ENCODE measurements at regions not wholly inside any gene's neighbourhood (a gene's known extent, or its start where the extent isn't known, plus 50 kb on each side); places are given as distances from the start of the nearest gene placed in this dataset.
"Not testable (repeated sequence)": the region's sequence is repeated elsewhere in the genome, so short reads cannot be mapped to it uniquely, and the experiment has no call there.

DNA sequence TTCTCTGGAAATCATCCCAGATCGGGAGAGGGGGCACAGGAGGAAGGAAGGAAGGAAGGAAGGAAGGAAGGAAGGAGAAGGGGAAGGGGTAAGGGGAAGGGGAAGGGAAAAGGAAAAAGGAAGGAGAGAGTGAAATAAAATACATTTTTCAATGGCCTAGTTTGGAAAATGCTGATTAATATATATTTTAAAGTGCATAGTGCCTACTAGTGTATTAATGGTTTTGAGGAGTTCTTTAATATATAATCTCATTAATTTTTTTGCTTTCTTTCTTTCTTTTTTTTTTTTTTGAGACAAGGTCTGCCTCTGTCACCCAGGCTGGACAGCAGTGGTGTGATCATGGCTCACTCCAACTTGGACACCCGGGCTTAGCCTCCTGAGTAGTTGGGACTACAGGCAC is 107.8 kb upstream of the FOLH1 start:
- H3K4me1 ChIP-seq (replicated peaks): no peaks in the 10 kb centered on the region
- H3K36me3 ChIP-seq: no peaks in the 10 kb centered on the region
- no peaks in the 10 kb centered on the region for H3K9me3 ChIP-seq
- no peaks in the 10 kb centered on the region for H3K27me3 ChIP-seq (replicated peaks; ENCODE audit: insufficient read depth)
- TF ChIP-seq, protein P1, sequence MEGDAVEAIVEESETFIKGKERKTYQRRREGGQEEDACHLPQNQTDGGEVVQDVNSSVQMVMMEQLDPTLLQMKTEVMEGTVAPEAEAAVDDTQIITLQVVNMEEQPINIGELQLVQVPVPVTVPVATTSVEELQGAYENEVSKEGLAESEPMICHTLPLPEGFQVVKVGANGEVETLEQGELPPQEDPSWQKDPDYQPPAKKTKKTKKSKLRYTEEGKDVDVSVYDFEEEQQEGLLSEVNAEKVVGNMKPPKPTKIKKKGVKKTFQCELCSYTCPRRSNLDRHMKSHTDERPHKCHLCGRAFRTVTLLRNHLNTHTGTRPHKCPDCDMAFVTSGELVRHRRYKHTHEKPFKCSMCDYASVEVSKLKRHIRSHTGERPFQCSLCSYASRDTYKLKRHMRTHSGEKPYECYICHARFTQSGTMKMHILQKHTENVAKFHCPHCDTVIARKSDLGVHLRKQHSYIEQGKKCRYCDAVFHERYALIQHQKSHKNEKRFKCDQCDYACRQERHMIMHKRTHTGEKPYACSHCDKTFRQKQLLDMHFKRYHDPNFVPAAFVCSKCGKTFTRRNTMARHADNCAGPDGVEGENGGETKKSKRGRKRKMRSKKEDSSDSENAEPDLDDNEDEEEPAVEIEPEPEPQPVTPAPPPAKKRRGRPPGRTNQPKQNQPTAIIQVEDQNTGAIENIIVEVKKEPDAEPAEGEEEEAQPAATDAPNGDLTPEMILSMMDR (IDR thresholded peaks at IDR 0.05): no peak
- TF ChIP-seq POLR2AphosphoS5 (IDR thresholded peaks at IDR 0.05) (no peak), POLR2A (IDR thresholded peaks at IDR 0.05) (no peak)
- DNase-seq (ENCODE audit: low spot score): no peak
- 89% methylated on average over 2 of the region's 2 CpGs for WGBS
- H3K27ac ChIP-seq: no peak overlapping the region
- intact Hi-C loops (cut with DNase I): no loop called here
- no peak overlapping the region for H3K4me3 ChIP-seq

DNA sequence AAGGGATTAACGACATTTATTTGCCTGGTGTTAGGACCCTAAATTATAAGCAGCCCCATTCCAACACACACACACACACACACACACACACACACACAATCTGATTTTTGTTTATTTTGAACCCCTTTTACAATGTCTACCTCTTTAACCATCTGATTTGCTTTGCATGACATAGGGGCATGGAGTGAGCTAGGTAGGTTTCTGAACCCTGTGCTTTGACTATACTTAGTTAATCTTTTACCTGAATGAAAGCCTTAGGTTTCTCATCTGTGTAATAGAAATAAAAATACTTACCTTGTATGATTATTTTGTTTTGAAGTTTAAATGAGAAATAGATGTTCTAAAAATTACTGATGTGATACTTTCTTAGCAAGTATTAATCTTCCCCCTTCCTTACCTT is 94.7 kb upstream of the FOLH1 start:
- Histone ChIP-seq H3K27ac (no peak overlapping the region), H3K9me3 (no peaks in the 10 kb centered on the region), H3K4me1 (replicated peaks) (no peaks in the 10 kb centered on the region), H3K4me3 (no peak overlapping the region), H3K36me3 (no peaks in the 10 kb centered on the region), H3K27me3 (replicated peaks; ENCODE audit: insufficient read depth) (no peaks in the 10 kb centered on the region)
- DNase-seq (ENCODE audit: low spot score): no peak
- WGBS: 70% methylated on average over 1 of the region's 1 CpG
- no peak for TF ChIP-seq POLR2A (IDR thresholded peaks at IDR 0.05)
- TF ChIP-seq, protein P1 (IDR thresholded peaks at IDR 0.05): no peak
- no peak for TF ChIP-seq POLR2AphosphoS5 (IDR thresholded peaks at IDR 0.05)
- intact Hi-C loops (cut with DNase I): no loop called here

DNA sequence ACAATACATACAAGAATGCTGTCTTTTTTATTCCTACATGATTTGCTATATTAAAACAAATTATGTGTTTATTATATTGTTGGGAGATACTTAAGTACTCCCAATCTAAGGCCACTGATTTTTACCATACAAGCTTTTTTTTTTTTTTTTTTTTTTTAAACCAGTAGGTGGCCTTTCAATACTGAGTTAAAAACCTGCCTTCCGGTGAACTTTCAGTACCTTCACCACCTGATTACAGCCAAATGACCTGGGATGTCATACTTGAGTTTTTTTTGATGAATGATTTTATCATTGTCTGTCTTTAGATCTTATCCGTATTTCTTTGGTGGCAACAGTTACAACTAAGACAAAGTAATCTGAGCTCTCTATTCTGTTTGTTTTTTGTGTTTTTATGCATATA is 94.0 kb upstream of the FOLH1 start:
- Histone ChIP-seq H3K4me1 (replicated peaks) (no peaks in the 10 kb centered on the region), H3K27ac (no peak overlapping the region), H3K4me3 (no peak overlapping the region), H3K9me3 (no peaks in the 10 kb centered on the region), H3K27me3 (replicated peaks; ENCODE audit: insufficient read depth) (no peaks in the 10 kb centered on the region), H3K36me3 (no peaks in the 10 kb centered on the region)
- no peak for DNase-seq (ENCODE audit: low spot score)
- WGBS: 56% methylated on average over 2 of the region's 2 CpGs
- intact Hi-C loops (cut with DNase I): no loop called here
- TF ChIP-seq POLR2AphosphoS5 (IDR thresholded peaks at IDR 0.05) (no peak), POLR2A (IDR thresholded peaks at IDR 0.05) (no peak)
- TF ChIP-seq, protein P1 (IDR thresholded peaks at IDR 0.05): no peak

DNA sequence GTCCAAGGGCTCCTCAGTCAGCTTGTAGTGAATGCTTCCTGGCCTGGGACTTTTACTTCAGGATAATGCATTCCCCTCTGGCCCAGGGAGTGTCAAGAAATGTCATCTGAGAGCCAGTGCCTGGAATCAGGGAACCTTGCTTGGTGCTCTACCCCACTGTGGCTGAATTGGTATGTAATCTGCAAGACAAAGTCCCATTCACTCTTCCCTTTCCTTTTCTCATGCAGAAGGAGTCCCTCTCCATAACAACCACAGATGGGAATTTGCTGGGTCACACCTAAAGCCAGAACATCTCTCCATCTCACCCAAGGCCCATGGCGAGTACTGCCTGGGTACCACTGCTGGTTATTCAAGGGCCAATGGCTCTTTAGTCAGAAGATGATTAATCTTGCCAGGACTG is 89.6 kb upstream of the FOLH1 start:
- intact Hi-C loops (cut with DNase I): not testable (repeated sequence)

DNA sequence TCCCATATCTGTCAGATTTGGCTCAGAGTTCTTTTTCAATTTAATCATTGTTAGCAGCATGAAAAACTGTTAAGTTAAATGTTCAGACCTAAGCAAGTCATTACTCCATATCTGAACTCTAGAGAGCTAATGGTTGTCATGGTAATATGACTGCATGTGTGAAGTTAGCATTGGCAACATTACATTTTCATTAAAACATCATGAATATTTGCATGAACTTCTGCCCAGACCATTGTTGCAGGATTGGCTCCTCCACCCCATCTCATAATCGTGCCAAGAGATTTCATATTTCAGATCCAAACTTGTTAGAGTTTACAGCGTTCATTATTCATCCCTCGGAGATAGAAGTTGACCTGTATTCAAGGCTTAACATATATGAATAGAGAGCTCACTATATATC is 75.5 kb upstream of the FOLH1 start:
- H3K9me3 ChIP-seq; H3K27ac ChIP-seq; H3K27me3 ChIP-seq (replicated peaks; ENCODE audit: insufficient read depth); H3K4me3 ChIP-seq; H3K4me1 ChIP-seq (replicated peaks); DNase-seq (ENCODE audit: low spot score); H3K36me3 ChIP-seq; intact Hi-C loops (cut with DNase I): not testable (repeated sequence)
- 29% methylated on average over 3 of the region's 3 CpGs for WGBS

More for the DNA sequence above, 89.6 kb upstream of the FOLH1 start:
- not testable (repeated sequence) for H3K36me3 ChIP-seq; H3K9me3 ChIP-seq; DNase-seq (ENCODE audit: low spot score); H3K4me1 ChIP-seq (replicated peaks); H3K27ac ChIP-seq; H3K27me3 ChIP-seq (replicated peaks; ENCODE audit: insufficient read depth); H3K4me3 ChIP-seq
- WGBS: 86% methylated on average over 1 of the region's 1 CpG

DNA sequence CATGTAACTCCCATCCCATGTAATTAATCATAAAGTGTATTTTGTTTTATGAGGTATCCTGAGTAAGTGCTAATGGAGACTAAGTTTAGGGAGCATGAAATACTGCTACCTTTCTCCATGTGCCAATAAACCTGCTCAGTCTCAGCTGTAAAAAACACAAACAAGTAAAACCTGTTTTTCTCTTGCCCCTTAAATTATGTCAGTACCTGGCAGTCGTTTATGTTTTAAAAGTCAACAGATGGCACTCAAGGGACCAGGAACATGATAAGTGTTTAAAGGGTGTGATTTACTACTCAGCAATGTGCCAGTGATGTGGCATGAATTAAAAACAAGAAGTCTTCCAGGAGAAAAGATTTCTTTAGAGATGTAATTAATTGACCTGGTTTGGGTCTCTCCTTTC is 74.9 kb upstream of the FOLH1 start:
- WGBS: 3% methylated on average over 1 of the region's 1 CpG
- H3K4me1 ChIP-seq (replicated peaks); H3K36me3 ChIP-seq; H3K9me3 ChIP-seq; H3K27me3 ChIP-seq (replicated peaks; ENCODE audit: insufficient read depth); intact Hi-C loops (cut with DNase I); H3K4me3 ChIP-seq; H3K27ac ChIP-seq: not testable (repeated sequence)
- peak; percentile 46 for DNase-seq (ENCODE audit: low spot score)
- TF ChIP-seq POLR2AphosphoS5 (IDR thresholded peaks at IDR 0.05): peak; percentile 84

DNA sequence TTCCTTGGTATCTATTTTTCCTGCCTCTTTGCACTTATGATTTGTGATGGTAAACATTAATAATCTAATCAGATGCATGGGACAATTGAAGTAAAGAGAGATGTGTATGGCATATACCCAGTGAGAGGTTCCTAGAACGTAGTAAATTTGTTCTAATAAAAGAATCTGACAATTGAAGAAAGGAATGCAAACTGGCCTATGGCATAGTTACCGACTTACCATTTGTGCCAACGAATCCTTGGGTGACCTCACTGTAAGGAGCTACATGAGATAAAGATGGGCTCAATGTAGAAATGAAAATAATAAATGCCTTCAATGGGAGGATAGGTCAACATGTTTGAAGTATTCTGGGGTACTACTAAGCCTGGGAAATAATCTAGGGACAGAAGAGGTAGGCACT is 73.7 kb upstream of the FOLH1 start:
- H3K4me3 ChIP-seq; H3K9me3 ChIP-seq; DNase-seq (ENCODE audit: low spot score); H3K36me3 ChIP-seq; H3K4me1 ChIP-seq (replicated peaks); H3K27me3 ChIP-seq (replicated peaks; ENCODE audit: insufficient read depth); intact Hi-C loops (cut with DNase I); H3K27ac ChIP-seq: not testable (repeated sequence)
- 41% methylated on average over 3 of the region's 3 CpGs for WGBS

DNA sequence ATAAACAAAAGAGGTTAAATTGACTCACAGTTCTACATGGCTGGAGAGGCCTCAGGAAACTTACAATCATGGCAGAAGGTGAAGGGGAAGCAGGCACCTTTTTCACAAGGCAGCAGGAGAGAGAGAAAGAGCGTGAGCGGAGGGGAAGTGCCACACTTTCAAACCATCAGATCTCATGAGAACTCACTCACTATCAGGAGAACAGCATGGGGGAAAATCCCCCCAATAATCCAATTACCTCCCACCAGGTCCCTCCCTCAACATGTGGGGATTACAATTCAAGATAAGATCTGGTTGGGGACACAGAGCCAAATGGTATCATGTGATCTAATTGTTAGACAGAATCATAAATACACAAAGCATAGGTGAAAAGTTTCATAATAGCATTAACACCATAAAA is 69.5 kb upstream of the FOLH1 start:
- H3K27ac ChIP-seq; intact Hi-C loops (cut with DNase I); H3K4me1 ChIP-seq (replicated peaks); H3K36me3 ChIP-seq; DNase-seq (ENCODE audit: low spot score); H3K9me3 ChIP-seq; H3K27me3 ChIP-seq (replicated peaks; ENCODE audit: insufficient read depth); H3K4me3 ChIP-seq: not testable (repeated sequence)
- WGBS: 97% methylated on average over 2 of the region's 2 CpGs

Measured in prostate gland (tissue), 2 donors.